22Rv1 (cell line): ENCODE measurements at regions not wholly inside any gene's neighbourhood (a gene's known extent, or its start where the extent isn't known, plus 50 kb on each side); places are given as distances from the start of the nearest gene placed in this dataset.
"Not testable (repeated sequence)": the region's sequence is repeated elsewhere in the genome, so short reads cannot be mapped to it uniquely, and the experiment has no call there.

Source experiments
- CTCF ChIP-seq: fragments of 450-650 bp; IDR thresholded peaks from 2 replicates; pipeline ENCODE4 v1.5.1; 2017; ENCODE audit warnings: mild to moderate bottlenecking
- ZFX ChIP-seq: fragments of 450-650 bp; IDR thresholded peaks from 2 replicates; pipeline ENCODE4 v1.6.1; 2017; ENCODE audit warnings: antibody characterized with exemption, borderline replicate concordance

- TF ChIP-seq CTCF, ZFX: not testable (repeated sequence)
Observed at GRCh38 chr5:157938101-157938500, 79.2 kb upstream of the CLINT1 start.
